ENCODE measurements at regions not wholly inside any gene's neighbourhood (a gene's known extent, or its start where the extent isn't known, plus 50 kb on each side); places are given as distances from the start of the nearest gene placed in this dataset.
"Not testable (repeated sequence)": the region's sequence is repeated elsewhere in the genome, so short reads cannot be mapped to it uniquely, and the experiment has no call there.

DNA sequence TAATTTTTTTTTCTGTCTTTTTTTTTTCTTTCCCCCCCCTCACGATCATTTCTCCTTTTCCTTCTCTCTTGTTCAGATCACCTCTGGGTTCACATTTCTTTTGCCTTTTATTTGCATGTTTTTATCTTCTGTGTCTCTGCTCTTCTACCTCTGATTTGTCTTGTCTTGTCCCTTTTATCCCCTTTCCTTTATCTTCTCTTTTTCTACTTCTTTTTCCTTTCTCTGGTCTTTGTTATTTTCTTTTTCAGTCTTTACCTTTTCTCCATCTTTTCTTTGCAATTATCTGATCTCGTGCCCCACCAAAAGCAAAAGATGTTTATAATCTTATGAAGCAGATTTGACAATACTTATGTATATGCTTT lies 77.8 kb upstream of the RAP1B start:
- Histone ChIP-seq H3K4me3 (ENCODE audit: insufficient read length, low read depth) (no peak overlapping the region), H3K27me3 (ENCODE audit: insufficient read depth, insufficient read length) (no peaks in the 10 kb centered on the region), H3K36me3 (ENCODE audit: insufficient read depth, insufficient read length, low read length) (no peaks in the 10 kb centered on the region), H3K9me3 (ENCODE audit: insufficient read depth, low read length) (no peaks in the 10 kb centered on the region; the same call in 1 of the 2 replicates), H3K4me1 (ENCODE audit: insufficient read depth, insufficient read length) (no peaks in the 10 kb centered on the region), H3K9ac (ENCODE audit: insufficient read length, low read depth) (no peak overlapping the region)
- DNase-seq (ENCODE audit: low read depth, low spot score), result no peak
- TF ChIP-seq ZNF274 (IDR thresholded peaks at IDR 0.05; ENCODE audit: low read depth, low read length) (no peak), SUZ12 (IDR thresholded peaks at IDR 0.05; ENCODE audit: extremely low read depth, insufficient read depth, insufficient read length) (no peak), YY1 (IDR thresholded peaks at IDR 0.05; ENCODE audit: insufficient read depth, insufficient read length) (no peak)

- Histone ChIP-seq H3K9me3 (ENCODE audit: insufficient read depth, low read length) (no peaks in the 10 kb centered on the region; the same call in 1 of the 2 replicates), H3K36me3 (ENCODE audit: insufficient read depth, insufficient read length, low read length) (no peaks in the 10 kb centered on the region)
- DNase-seq (ENCODE audit: low read depth, low spot score), result no peak
Observed at GRCh38 chr12:68534108-68534507, 76.6 kb upstream of the RAP1B start.

DNA sequence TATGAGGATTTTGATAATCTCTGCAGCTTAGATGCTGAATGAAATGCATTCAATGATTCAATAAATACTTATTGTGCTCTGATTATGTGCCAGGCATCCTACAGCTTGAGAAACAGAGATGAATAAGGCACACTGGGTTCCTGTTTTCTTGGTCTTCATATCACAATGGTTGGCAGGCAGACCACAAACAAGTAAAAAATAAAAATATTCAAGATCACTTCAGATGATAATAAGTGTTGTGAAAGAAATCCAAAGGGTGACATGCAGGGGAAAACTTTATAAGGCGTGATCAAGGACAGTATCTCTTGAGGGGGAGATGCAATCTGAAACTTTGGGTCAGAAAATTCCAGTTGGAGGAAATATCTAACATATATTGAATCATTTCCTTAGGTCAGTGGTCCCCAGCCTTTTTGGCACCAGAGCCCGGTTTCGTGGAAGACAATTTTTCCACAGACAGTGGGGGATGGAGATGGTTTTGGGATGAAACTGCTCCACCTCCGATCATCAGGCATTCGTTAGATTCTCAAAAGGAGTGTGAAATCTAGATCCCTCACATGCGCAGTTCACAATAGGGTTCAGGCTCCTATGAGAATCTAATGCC lies 73.7 kb upstream of the RAP1B start:
- Histone ChIP-seq H3K4me3 (ENCODE audit: insufficient read length, low read depth) (no peak overlapping the region), H3K9ac (ENCODE audit: insufficient read length, low read depth) (no peak overlapping the region), H3K4me1 (ENCODE audit: insufficient read depth, insufficient read length) (no peaks in the 10 kb centered on the region), H3K9me3 (ENCODE audit: insufficient read depth, low read length) (peaks cover 6% of the 10 kb centered on the region), H3K36me3 (ENCODE audit: insufficient read depth, insufficient read length, low read length) (no peaks in the 10 kb centered on the region), H3K27me3 (ENCODE audit: insufficient read depth, insufficient read length) (no peaks in the 10 kb centered on the region)
- DNase-seq (ENCODE audit: low read depth, low spot score), result no peak
- TF ChIP-seq YY1 (IDR thresholded peaks at IDR 0.05; ENCODE audit: insufficient read depth, insufficient read length), result no peak
- no peak for TF ChIP-seq ZNF274 (IDR thresholded peaks at IDR 0.05; ENCODE audit: low read depth, low read length)
- no peak for TF ChIP-seq SUZ12 (IDR thresholded peaks at IDR 0.05; ENCODE audit: extremely low read depth, insufficient read depth, insufficient read length)

More at GRCh38 chr12:68534108-68534507, 76.6 kb upstream of the RAP1B start:
- H3K27me3 ChIP-seq (ENCODE audit: insufficient read depth, insufficient read length), result no peaks in the 10 kb centered on the region
- H3K4me3 ChIP-seq (ENCODE audit: insufficient read length, low read depth), result no peak overlapping the region
- no peak overlapping the region for H3K9ac ChIP-seq (ENCODE audit: insufficient read length, low read depth)
- TF ChIP-seq SUZ12 (IDR thresholded peaks at IDR 0.05; ENCODE audit: extremely low read depth, insufficient read depth, insufficient read length) (no peak), ZNF274 (IDR thresholded peaks at IDR 0.05; ENCODE audit: low read depth, low read length) (no peak), YY1 (IDR thresholded peaks at IDR 0.05; ENCODE audit: insufficient read depth, insufficient read length) (no peak)
- H3K4me1 ChIP-seq (ENCODE audit: insufficient read depth, insufficient read length), result no peaks in the 10 kb centered on the region

GRCh38 chr12:68537571-68537970 lies 73.1 kb upstream of the RAP1B start:
- Histone ChIP-seq H3K36me3 (ENCODE audit: insufficient read depth, insufficient read length, low read length) (no peaks in the 10 kb centered on the region), H3K27me3 (ENCODE audit: insufficient read depth, insufficient read length) (no peaks in the 10 kb centered on the region), H3K9ac (ENCODE audit: insufficient read length, low read depth) (no peak overlapping the region), H3K9me3 (ENCODE audit: insufficient read depth, low read length) (peaks cover 6% of the 10 kb centered on the region), H3K4me3 (ENCODE audit: insufficient read length, low read depth) (no peak overlapping the region), H3K4me1 (ENCODE audit: insufficient read depth, insufficient read length) (no peaks in the 10 kb centered on the region)
- no peak for DNase-seq (ENCODE audit: low read depth, low spot score)
- TF ChIP-seq ZNF274 (IDR thresholded peaks at IDR 0.05; ENCODE audit: low read depth, low read length), result no peak
- no peak for TF ChIP-seq SUZ12 (IDR thresholded peaks at IDR 0.05; ENCODE audit: extremely low read depth, insufficient read depth, insufficient read length)
- TF ChIP-seq YY1 (IDR thresholded peaks at IDR 0.05; ENCODE audit: insufficient read depth, insufficient read length), result no peak

DNA sequence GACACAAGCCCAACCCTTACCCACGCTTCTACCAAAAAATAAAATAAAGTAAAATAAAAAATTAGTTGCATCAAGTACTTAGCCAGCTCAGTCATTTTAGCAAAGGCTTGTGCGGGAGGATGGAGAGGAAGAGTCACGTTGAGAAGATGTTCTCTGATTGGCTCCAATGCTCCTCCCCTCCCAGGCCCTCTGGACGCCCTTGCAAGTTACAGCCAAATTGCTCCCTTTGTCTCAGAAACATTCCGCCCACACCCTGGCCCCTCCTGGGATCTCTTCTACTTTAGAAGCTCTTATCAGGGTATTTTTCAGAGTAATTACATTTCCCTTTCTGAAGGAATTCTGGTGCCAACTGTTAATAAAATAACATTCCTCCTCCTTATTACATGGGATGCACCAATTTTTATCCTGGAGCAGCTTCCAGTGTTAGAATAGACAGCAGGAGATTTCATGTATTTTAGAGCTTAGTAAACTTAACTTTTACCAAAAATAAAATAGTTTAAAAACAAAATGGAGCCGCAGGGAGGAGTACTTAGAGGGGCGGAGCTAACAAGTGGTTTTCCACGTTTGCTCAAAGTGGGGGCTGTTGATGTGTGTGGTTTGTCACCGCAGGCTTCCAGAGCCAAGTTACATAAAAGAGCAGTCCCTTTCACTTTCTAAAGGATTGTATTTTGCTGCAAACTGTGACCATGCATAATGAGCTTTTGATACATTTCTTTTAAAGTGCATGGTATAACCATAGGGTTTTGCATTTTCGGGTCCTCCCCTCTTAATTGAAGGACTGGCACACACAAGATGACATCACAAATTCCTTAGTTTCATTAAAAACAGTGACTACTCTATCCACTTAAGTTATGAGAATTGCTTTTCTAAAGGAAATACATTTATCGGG lies 71.7 kb upstream of the RAP1B start:
- H3K36me3 ChIP-seq (ENCODE audit: insufficient read depth, insufficient read length, low read length), result no peaks in the 10 kb centered on the region
- no peaks in the 10 kb centered on the region for H3K27me3 ChIP-seq (ENCODE audit: insufficient read depth, insufficient read length)
- TF ChIP-seq SUZ12 (IDR thresholded peaks at IDR 0.05; ENCODE audit: extremely low read depth, insufficient read depth, insufficient read length), result no peak
- TF ChIP-seq ZNF274 (IDR thresholded peaks at IDR 0.05; ENCODE audit: low read depth, low read length), result no peak
- TF ChIP-seq YY1 (IDR thresholded peaks at IDR 0.05; ENCODE audit: insufficient read depth, insufficient read length), result no peak
- H3K9me3 ChIP-seq (ENCODE audit: insufficient read depth, low read length), result peaks cover 12% of the 10 kb centered on the region
- H3K4me1 ChIP-seq (ENCODE audit: insufficient read depth, insufficient read length), result no peaks in the 10 kb centered on the region
- peak; percentile 84 for DNase-seq (ENCODE audit: low read depth, low spot score)
- H3K9ac ChIP-seq (ENCODE audit: insufficient read length, low read depth), result no peak overlapping the region
- H3K4me3 ChIP-seq (ENCODE audit: insufficient read length, low read depth), result no peak overlapping the region

DNA sequence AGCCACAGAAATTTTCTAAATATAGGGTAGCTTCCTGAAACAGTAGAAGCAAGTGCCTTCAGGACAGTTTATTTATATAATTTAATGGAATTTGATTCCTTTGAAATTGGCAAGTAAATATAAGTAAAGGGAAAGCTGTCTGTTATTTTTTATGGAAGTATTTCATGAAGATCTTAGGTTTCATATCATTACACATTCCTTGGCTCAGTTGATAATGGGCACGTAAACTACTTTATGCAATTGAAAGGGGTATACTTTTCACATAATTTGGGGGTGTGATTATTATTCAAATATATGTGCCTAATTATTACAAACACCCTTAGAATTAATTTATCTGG lies 71.1 kb upstream of the RAP1B start:
- TF ChIP-seq ZNF274 (IDR thresholded peaks at IDR 0.05; ENCODE audit: low read depth, low read length) (no peak), YY1 (IDR thresholded peaks at IDR 0.05; ENCODE audit: insufficient read depth, insufficient read length) (no peak), SUZ12 (IDR thresholded peaks at IDR 0.05; ENCODE audit: extremely low read depth, insufficient read depth, insufficient read length) (no peak)
- peaks cover 12% of the 10 kb centered on the region for H3K9me3 ChIP-seq (ENCODE audit: insufficient read depth, low read length)
- no peak for DNase-seq (ENCODE audit: low read depth, low spot score)

DNA sequence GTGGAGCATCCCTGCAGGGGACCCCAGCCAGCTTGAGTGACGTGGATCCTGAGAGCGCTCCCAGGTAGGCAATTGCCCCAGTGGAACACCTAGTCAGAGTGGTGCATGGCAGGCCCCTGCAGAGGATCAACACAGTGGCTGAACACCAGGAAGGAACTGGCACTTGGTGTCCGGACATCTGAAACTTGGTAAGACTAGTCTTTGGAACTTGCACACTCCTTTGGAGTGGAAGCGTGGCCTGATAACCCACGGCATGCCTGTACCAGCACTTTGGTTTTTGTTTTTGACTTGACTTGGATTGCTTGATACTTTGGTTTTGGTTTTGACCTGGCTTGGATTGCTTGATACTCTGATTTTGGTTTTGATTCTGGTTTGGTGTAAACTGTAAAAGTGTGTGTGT lies 69.9 kb upstream of the RAP1B start:
- DNase-seq (ENCODE audit: low read depth, low spot score); H3K4me3 ChIP-seq (ENCODE audit: insufficient read length, low read depth); H3K4me1 ChIP-seq (ENCODE audit: insufficient read depth, insufficient read length); H3K27me3 ChIP-seq (ENCODE audit: insufficient read depth, insufficient read length); H3K9ac ChIP-seq (ENCODE audit: insufficient read length, low read depth); H3K36me3 ChIP-seq (ENCODE audit: insufficient read depth, insufficient read length, low read length): not testable (repeated sequence)
- peaks cover 12% of the 10 kb centered on the region for H3K9me3 ChIP-seq (ENCODE audit: insufficient read depth, low read length)

More for the DNA sequence above, 71.1 kb upstream of the RAP1B start:
- Histone ChIP-seq H3K9ac (ENCODE audit: insufficient read length, low read depth) (no peak overlapping the region), H3K4me1 (ENCODE audit: insufficient read depth, insufficient read length) (no peaks in the 10 kb centered on the region), H3K4me3 (ENCODE audit: insufficient read length, low read depth) (no peak overlapping the region), H3K27me3 (ENCODE audit: insufficient read depth, insufficient read length) (no peaks in the 10 kb centered on the region), H3K36me3 (ENCODE audit: insufficient read depth, insufficient read length, low read length) (no peaks in the 10 kb centered on the region)

DNA sequence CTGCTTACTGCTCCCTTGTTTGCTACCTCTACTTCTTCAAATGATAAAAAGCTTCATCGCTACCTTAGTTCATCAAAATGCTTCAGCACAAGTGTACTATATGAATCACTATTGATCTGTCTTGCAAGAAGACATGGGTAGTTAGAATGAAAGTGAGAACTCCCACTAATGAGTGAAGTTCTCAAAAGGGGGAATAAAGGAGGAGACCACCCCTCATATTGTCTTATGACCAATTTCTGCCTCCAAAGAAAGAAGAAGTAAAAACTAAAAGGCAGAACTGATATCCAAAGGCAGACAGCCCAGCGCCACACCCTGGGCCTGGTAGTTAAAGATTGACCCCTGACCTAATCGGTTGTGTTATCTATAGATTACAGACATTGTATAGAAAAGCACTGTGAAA lies 63.4 kb upstream of the RAP1B start:
- not testable (repeated sequence) for H3K4me1 ChIP-seq (ENCODE audit: insufficient read depth, insufficient read length); DNase-seq (ENCODE audit: low read depth, low spot score); H3K27me3 ChIP-seq (ENCODE audit: insufficient read depth, insufficient read length); H3K36me3 ChIP-seq (ENCODE audit: insufficient read depth, insufficient read length, low read length); H3K4me3 ChIP-seq (ENCODE audit: insufficient read length, low read depth); H3K9ac ChIP-seq (ENCODE audit: insufficient read length, low read depth)
- H3K9me3 ChIP-seq (ENCODE audit: insufficient read depth, low read length), result peaks cover 27% of the 10 kb centered on the region

GRCh38 chr12:68552605-68553195 lies 58.0 kb upstream of the RAP1B start:
- peaks cover 11% of the 10 kb centered on the region for H3K9me3 ChIP-seq (ENCODE audit: insufficient read depth, low read length)
- not testable (repeated sequence) for H3K36me3 ChIP-seq (ENCODE audit: insufficient read depth, insufficient read length, low read length); H3K27me3 ChIP-seq (ENCODE audit: insufficient read depth, insufficient read length); DNase-seq (ENCODE audit: low read depth, low spot score); H3K4me1 ChIP-seq (ENCODE audit: insufficient read depth, insufficient read length); H3K9ac ChIP-seq (ENCODE audit: insufficient read length, low read depth); H3K4me3 ChIP-seq (ENCODE audit: insufficient read length, low read depth)
